Right atrium auricular region (tissue), 2 donors: ENCODE measurements at regions not wholly inside any gene's neighbourhood (a gene's known extent, or its start where the extent isn't known, plus 50 kb on each side); places are given as distances from the start of the nearest gene placed in this dataset.

ENCODE experiments used
- DNase-seq: peaks from one replicate; pipeline ENCODE4 v3.0.0-alpha.2; 2019; ENCODE audit warnings: low spot score
- H3K27ac ChIP-seq, 2 donors: fragments of 200-600 bp; sonication (generic); 1 replicate in 1 of 2; 2 replicates in 1 of 2; pipeline ENCODE4 v1.5.1; 2016 to 2019
- H3K27me3 ChIP-seq, 2 donors: fragments of 200-600 bp; sonication (generic); one replicate each; pipeline versions ENCODE4 v1.5.1 to v1.6.0; 2017 to 2019
- H3K36me3 ChIP-seq: fragments of 200-600 bp; sonication (generic); one replicate; pipeline ENCODE4 v1.5.1; 2016
- H3K4me1 ChIP-seq, 2 donors: fragments of 200-600 bp; sonication (generic); one replicate each; pipeline versions ENCODE4 v1.5.1 to v1.6.0; 2017 to 2019
- H3K4me3 ChIP-seq, 2 donors: fragments of 200-600 bp; sonication (generic); 1 replicate in 1 of 2; 2 replicates in 1 of 2; pipeline ENCODE4 v1.5.1; 2017 to 2019; ENCODE audit warnings: mild to moderate bottlenecking in 1 of 2, moderate library complexity in 1 of 2
- H3K9me3 ChIP-seq, 2 donors: fragments of 200-600 bp; sonication (generic); one replicate each; pipeline ENCODE4 v1.5.1; 2019
- TF ChIP-seq, protein P1 (sequence below), 2 donors: fragments of 200-600 bp; sonication (generic); IDR thresholded peaks; one replicate each; pipeline ENCODE4 v1.5.1; 2019; ENCODE audit warnings: antibody characterized with exemption in 2 of 2

DNA sequence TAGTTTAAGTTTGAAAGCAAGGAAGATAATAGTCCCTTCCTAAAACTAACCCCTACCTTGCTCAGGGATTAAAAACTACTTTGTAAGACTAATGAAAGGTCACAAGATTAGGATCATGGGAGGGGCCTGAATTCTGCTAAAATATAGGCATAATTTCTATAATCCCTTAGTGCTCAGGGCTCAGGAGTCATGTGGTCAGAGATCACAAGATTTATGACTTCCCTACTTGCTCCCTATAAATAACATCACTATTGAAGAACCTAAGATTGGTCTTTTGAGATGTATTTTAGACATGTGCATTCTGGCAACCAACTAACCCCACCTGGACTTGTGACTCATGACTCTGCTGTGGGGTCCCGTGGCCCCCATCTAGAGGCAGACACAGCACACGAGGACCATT lies 81.1 kb downstream of the STMND1 start:
- Histone ChIP-seq H3K9me3 (peaks cover 0 to 18% of the 10 kb centered on the region in 2 donors), H3K4me1 (no peaks in the 10 kb centered on the region), H3K27me3 (no peaks in the 10 kb centered on the region), H3K4me3 (no peak overlapping the region), H3K36me3 (no peaks in the 10 kb centered on the region), H3K27ac (no peak overlapping the region)
- DNase-seq: no peak
- TF ChIP-seq, protein P1, sequence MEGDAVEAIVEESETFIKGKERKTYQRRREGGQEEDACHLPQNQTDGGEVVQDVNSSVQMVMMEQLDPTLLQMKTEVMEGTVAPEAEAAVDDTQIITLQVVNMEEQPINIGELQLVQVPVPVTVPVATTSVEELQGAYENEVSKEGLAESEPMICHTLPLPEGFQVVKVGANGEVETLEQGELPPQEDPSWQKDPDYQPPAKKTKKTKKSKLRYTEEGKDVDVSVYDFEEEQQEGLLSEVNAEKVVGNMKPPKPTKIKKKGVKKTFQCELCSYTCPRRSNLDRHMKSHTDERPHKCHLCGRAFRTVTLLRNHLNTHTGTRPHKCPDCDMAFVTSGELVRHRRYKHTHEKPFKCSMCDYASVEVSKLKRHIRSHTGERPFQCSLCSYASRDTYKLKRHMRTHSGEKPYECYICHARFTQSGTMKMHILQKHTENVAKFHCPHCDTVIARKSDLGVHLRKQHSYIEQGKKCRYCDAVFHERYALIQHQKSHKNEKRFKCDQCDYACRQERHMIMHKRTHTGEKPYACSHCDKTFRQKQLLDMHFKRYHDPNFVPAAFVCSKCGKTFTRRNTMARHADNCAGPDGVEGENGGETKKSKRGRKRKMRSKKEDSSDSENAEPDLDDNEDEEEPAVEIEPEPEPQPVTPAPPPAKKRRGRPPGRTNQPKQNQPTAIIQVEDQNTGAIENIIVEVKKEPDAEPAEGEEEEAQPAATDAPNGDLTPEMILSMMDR (IDR thresholded peaks at IDR 0.05): no peak

DNA sequence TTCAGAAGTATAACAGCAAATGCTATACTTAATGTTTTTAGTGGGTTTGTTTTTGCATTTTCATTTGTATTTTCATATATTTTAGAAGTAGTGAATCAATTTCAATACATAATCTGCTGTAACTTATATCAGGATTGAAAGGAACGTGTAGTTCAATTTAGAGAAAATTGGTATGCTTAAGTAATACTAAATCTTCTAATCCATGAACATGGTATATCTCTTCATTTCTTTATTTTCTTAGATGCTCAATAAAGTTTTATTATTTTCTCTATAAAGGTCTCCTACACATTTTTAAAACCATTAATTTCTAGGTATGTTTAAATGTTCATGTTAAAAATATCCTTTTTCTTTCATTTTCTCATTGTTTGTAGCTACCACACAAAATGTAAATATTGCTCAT lies 85.1 kb downstream of the STMND1 start:
- no peak for DNase-seq
- TF ChIP-seq, protein P1 (IDR thresholded peaks at IDR 0.05): no peak

DNA sequence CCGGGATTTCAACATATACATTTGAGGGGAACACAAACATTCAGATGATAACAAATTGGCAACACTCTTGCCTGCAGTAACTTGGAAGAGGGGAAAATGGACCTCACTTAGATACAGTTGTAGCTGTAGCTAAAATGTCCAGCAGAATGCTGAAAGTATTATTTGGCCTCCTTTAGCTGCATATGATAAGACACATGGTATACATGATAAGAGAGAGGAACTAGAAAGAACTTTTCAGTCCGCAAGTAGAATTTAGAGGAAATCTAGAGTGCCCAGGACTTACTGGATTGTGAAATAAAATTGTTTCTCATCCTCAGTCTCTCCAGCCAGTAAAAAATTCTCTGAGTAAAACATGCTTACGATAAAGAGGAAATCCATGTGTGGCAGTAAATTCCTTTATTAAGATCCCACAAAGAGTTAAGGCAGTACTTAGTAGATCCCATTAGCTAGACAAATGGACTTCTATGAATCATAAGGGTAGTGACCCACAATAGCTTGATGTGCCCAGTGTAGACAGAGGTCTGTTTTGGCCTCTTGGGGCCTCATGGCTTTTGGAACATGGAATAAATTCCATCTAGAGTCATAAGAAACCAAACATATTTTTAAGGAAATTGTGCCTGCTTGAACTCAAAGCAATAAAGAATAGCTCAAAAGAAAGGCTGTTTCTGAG lies 87.9 kb upstream of the RBM24 start:
- Histone ChIP-seq H3K27me3 (no peaks in the 10 kb centered on the region), H3K4me3 (no peak overlapping the region), H3K9me3 (no peaks in the 10 kb centered on the region), H3K36me3 (no peaks in the 10 kb centered on the region), H3K27ac (no peak overlapping the region), H3K4me1 (no peaks in the 10 kb centered on the region)
- TF ChIP-seq, protein P1 (IDR thresholded peaks at IDR 0.05): no peak
- DNase-seq: no peak

More for the DNA sequence above, 85.1 kb downstream of the STMND1 start:
- H3K27ac ChIP-seq: no peak overlapping the region
- peaks cover 0 to 14% of the 10 kb centered on the region in 2 donors for H3K9me3 ChIP-seq
- H3K36me3 ChIP-seq: no peaks in the 10 kb centered on the region
- H3K27me3 ChIP-seq: no peaks in the 10 kb centered on the region
- no peaks in the 10 kb centered on the region for H3K4me1 ChIP-seq
- no peak overlapping the region for H3K4me3 ChIP-seq

DNA sequence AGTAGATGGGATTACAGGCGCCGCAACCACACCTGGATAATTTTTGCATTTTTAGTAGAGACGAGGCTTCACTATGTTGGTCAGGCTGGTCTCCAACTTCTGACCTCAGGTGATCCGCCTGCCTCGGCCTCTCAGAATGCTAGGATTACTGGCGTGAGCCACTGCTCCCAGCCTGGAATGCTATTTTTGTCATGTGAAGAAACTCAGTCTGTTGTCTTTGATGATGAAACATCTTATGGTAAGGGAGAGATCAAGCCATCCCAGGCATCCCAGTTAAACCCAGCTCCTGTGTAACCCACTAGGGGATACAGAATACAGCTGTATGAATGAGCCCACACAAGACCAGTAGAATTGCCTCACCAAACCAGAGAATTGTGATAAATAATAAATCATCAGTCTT lies 83.6 kb upstream of the RBM24 start:
- Histone ChIP-seq H3K36me3 (no peaks in the 10 kb centered on the region), H3K4me3 (no peak overlapping the region), H3K4me1 (no peaks in the 10 kb centered on the region), H3K27me3 (no peaks in the 10 kb centered on the region), H3K27ac (no peak overlapping the region), H3K9me3 (no peaks in the 10 kb centered on the region)
- no peak for DNase-seq
- TF ChIP-seq, protein P1 (IDR thresholded peaks at IDR 0.05): no peak

DNA sequence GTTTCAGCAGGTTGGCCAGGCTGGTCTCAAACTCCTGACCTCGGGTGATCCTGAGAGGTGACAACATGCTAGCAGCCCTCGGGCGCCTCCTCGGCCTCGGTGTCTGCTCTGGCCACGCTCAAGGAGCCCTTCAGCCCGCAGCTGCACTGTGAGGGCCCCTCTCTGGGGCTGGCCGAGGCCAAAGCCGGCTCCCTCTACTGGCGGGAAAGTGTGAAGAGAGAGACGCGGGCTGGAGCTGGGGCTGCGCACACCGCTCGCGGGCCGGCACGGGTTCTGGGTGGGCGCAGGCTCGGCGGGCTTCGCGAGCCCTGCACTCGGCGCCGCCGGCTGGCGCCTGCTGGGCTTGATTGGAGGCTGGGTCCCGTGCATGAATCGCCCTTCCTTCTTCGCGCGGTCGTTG lies 80.8 kb upstream of the RBM24 start:
- TF ChIP-seq, protein P1 (IDR thresholded peaks at IDR 0.05): peak in 1 of 2 donors; percentile 24
- no peak overlapping the region for H3K27ac ChIP-seq
- H3K9me3 ChIP-seq: no peaks in the 10 kb centered on the region
- no peaks in the 10 kb centered on the region for H3K27me3 ChIP-seq
- H3K4me1 ChIP-seq: no peaks in the 10 kb centered on the region
- H3K4me3 ChIP-seq: no peak overlapping the region
- no peak for DNase-seq
- H3K36me3 ChIP-seq: no peaks in the 10 kb centered on the region

DNA sequence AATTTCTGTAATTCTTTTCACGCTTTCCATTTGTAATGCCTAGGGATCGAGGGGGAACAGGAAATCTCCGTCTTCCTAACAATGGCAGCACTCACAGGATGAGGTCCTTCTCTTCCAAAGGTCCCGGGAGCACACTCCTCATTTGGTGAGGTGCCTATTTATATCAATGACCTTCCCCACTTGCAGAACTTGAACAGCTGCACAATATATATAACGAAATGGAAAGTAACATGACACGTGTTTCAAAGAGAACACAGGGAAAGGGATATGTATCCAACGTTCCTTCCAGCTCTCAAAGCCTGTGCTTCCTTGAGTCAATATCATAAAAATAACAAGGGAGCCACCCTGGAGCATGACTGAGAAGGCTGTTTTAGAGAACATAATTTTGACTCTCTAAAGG lies 78.6 kb upstream of the RBM24 start:
- peak overlapping the region in 1 of 2 donors; percentile 51 for H3K27ac ChIP-seq

More for the DNA sequence above, 78.6 kb upstream of the RBM24 start:
- H3K36me3 ChIP-seq: no peaks in the 10 kb centered on the region
- H3K9me3 ChIP-seq: peaks cover 0 to 9% of the 10 kb centered on the region in 2 donors
- no peaks in the 10 kb centered on the region for H3K4me1 ChIP-seq
- no peak overlapping the region for H3K4me3 ChIP-seq
- H3K27me3 ChIP-seq: no peaks in the 10 kb centered on the region
- no peak for DNase-seq
- TF ChIP-seq, protein P1 (IDR thresholded peaks at IDR 0.05): no peak
